CD1c-positive myeloid dendritic cell (primary cell): ENCODE measurements at regions not wholly inside any gene's neighbourhood (a gene's known extent, or its start where the extent isn't known, plus 50 kb on each side); places are given as distances from the start of the nearest gene placed in this dataset.
"Not testable (repeated sequence)": the region's sequence is repeated elsewhere in the genome, so short reads cannot be mapped to it uniquely, and the experiment has no call there.

Experiments used
- DNase-seq: peaks from one replicate; pipeline ENCODE4 v3.0.0-alpha.2; 2016; ENCODE audit errors: extremely low spot score

DNA sequence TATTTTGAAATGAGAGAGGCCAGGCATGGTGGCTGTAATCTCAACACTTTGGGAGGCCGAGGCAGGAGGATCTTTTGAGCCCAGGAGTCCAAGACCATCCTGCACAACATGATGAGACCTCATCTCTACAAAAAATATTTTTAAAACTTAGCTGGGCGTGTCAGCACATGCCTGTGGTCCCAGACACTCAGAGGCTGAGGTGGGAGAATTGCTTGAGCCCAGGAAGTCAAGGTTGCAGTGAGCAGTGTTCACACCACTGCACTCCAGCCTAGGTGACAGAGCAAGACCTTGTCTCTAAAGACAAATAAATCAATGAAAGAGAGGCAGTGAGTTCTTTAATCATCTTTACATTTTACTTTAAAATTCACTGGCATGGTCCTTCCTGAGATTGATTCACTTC lies 124.5 kb downstream of the DUSP6 start:
- no peak for DNase-seq

DNA sequence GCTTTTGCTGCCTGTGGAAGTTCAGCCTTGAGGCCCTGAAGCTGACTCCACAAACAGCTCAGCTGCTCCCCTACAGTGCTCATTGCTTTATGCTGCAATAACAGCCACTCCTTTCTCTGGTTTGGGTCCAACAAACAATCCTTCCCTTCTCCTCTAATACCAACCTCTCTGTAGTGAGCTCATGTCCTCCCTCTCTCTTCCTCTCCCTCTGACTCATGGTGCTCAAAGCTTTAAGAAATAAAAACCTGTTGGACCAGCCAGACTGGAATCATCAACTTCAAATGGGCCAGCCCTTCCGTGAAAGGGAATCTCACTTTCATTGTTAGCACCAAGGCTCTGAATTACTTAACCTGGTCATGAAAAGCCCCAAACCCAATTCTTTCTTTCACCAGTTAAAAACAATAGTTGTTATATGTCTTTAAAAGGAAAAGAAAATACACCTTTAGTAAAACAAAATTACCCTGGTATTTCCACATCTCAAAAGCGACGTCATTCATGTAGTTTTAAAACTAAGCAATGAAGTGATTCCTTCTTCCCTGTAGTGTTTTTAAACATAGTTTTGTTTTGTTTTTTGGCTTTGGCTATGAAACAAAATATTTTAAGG lies 126.4 kb downstream of the DUSP6 start:
- no peak for DNase-seq

DNA sequence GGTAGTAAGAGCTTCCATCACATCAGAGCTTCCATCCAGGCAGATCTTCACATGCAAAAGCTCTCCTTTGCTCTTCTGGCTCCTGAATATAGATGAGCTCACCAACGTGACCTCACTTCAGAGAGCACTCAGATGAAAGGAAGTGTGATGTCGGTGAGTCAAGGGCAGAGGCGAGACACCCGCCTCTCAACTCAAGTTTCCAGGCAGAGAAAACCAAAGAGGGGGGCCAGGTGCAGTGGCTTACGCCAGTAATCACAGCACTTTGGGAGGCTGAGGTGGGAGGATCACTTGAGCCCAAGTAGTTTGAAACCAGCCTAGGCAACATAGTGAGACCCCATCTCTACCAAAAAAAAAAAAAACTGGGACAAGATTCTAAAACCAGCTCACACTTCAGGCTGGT lies 126.9 kb downstream of the DUSP6 start:
- DNase-seq, result peak; percentile 61

GRCh38 chr12:89222580-89222979 lies 129.7 kb downstream of the DUSP6 start:
- not testable (repeated sequence) for DNase-seq

- DNase-seq, result no peak
Measured at GRCh38 chr12:89217472-89217871, 134.8 kb downstream of the DUSP6 start.

- no peak for DNase-seq
Measured at GRCh38 chr12:89216211-89216952, 135.9 kb downstream of the DUSP6 start.

- DNase-seq, result peak; percentile 36
Measured at GRCh38 chr12:89215196-89215595, 137.1 kb downstream of the DUSP6 start.

DNA sequence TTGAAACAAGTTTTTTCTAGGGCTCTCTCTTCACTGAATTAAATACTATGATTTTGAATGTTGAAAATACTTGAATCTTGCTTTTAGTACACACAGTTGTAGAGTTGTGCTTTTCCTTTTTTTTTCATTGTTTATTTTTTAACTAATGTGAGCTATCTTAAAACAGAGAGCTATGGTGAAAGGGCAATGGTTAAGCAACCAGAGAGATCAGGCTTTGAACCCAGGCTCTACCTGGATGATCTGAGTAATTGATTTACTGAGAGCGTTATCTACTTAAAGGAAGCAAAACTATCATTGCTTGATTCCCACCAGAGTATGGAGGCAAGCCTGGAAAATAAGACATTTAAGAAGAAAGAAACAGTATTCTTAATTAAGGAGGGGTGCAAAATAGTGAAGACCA lies 138.6 kb downstream of the DUSP6 start:
- DNase-seq, result no peak

DNA sequence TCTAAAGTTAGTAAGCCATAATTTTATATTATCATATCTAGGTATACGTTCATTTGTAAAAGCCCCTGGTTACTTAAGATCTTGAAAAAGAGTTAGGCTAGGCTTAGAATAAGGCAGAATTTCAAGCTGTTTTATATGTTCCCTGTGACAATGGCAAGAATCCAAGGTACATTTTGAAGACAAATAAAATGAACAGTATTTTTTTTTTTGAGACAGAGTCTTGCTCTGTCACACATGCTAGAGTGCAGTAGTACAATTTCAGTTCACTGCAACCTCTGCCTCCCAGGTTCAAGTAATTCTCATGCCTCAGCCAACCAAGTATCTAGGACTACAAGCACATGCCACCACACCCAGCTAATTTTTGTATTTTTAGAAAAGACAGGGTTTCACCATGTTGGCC lies 139.2 kb downstream of the DUSP6 start:
- no peak for DNase-seq

DNA sequence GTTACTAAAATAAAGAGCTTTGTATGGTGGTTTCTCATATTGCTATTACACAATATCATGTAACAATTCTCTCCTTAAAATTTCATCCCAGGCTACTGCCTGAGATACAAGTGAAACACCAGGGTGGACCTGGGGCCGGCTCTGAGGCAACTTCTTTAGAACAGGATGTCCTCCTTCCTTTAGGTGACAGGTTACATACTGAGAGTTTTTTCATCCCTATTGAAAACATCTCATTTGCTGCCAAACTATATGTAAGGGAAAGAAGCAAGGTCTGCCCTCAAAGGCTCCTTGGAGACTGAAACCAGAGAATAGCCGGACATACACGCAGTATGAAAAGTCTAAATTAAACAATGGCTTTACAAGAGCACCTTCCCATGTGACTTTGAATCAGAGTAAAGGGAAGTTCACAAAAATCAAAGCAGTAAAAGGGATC lies 139.9 kb downstream of the DUSP6 start:
- DNase-seq, result peak; percentile 27

- peak; percentile 19 for DNase-seq
Measured at GRCh38 chr12:89211456-89211855, 140.8 kb downstream of the DUSP6 start.

- DNase-seq, result no peak
Measured at GRCh38 chr12:89210277-89210676, 142.0 kb downstream of the DUSP6 start.

GRCh38 chr12:89208661-89209096 lies 143.6 kb downstream of the DUSP6 start:
- DNase-seq, result no peak

DNA sequence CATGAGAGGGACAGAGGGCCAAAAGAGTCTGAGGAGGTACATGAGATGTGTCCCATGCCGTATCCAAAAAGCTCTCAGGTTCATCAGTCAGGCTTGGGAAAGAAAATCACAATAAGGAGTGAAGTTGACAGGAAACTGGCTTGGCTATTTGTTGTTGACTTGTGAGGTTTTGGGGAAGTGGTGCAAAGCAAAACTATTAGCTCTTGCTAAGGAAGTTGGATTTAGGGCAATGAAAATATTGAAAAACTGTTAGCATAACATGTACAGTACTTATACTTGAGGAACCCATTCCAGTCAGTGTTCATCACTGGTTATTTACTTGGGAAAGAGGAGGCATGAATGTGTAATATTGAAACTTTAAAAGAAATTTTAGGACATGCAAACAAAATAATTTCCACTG lies 145.9 kb downstream of the DUSP6 start:
- DNase-seq, result peak; percentile 54

GRCh38 chr12:89205517-89205916 lies 146.8 kb downstream of the DUSP6 start:
- DNase-seq, result no peak

DNA sequence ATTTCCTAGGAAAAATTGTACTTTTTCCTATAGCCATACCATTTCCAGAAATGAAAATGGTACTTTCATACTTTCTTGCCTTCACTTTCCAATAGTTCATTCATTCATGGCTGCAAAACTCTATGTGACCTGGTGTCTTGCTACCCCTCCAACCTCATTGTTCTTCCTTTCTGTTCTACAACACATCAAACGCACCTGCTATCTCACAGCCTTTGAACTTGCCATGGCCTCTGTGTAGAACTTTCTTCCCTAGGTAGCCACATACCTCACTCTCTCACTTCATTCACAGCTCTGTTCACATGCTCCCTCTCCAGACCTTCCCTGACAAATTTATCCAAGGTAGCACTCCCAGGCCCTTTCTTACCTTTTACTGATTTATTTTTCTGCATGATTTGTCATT lies 149.2 kb downstream of the DUSP6 start:
- DNase-seq, result no peak

GRCh38 chr12:89200217-89200616 lies 152.1 kb downstream of the DUSP6 start:
- DNase-seq, result no peak

GRCh38 chr12:89195470-89195869 lies 156.8 kb downstream of the DUSP6 start:
- no peak for DNase-seq

- no peak for DNase-seq
Measured at GRCh38 chr12:89194683-89195082, 157.6 kb downstream of the DUSP6 start.

DNA sequence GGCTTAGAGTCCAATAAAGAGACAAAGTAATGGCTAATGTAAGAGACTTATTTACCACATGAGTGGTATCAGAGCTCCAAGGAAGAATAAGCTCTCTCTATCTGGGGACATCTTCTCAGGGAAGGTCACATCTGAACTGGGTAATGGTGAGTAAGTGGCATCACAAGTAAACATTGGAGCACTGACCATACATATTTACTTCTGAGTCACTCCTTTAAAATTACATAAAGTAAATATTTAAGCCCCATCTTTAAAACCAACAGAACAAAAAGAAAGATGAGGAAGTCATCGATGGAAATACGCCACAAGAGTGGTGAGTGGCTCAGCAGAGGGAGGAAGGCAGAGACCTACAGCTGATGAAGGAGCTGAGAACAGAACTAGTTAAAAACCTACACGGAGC lies 159.9 kb downstream of the DUSP6 start:
- DNase-seq, result no peak

DNA sequence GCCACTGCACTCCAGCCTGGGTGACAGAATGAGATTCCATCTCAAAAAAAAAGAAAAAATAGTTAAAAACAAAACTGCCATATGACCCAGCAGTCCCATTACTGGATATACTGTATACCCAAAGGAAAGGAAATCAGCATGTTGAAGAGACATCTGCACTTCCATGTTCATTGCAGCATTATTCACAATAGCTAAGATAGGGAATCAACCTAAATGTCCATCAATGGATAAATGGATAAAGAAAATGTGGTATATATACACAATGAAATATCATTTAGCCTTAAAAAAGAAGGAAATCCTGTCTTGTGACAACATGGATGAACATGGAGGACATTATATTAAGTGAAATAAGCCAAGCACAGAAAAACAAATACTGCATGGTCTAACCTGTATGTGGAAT lies 160.7 kb downstream of the DUSP6 start:
- DNase-seq, result not testable (repeated sequence)

- no peak for DNase-seq
Measured at GRCh38 chr12:89189448-89189847, 162.9 kb downstream of the DUSP6 start.

GRCh38 chr12:89187507-89187906 lies 164.8 kb downstream of the DUSP6 start:
- DNase-seq, result no peak

GRCh38 chr12:89185889-89186288 lies 166.4 kb downstream of the DUSP6 start:
- DNase-seq, result no peak
